ENCODE measurements at regions not wholly inside any gene's neighbourhood (a gene's known extent, or its start where the extent isn't known, plus 50 kb on each side); places are given as distances from the start of the nearest gene placed in this dataset.

GRCh38 chr1:58944439-58944838 is 160.6 kb upstream of the JUN start:
- Histone ChIP-seq H4K20me1 (ENCODE audit: insufficient read depth, low read length) (no peaks in the 10 kb centered on the region), H3K9me3 (ENCODE audit: insufficient read depth, low read depth, low read length) (no peaks in the 10 kb centered on the region), H2AFZ (ENCODE audit: low read depth, low read length) (no peak overlapping the region), H3K9ac (ENCODE audit: low read length) (no peak overlapping the region), H3K27me3 (ENCODE audit: insufficient read depth, low read length) (no peaks in the 10 kb centered on the region), H3K4me1 (ENCODE audit: insufficient read depth, low read length) (no peaks in the 10 kb centered on the region), H3K36me3 (ENCODE audit: insufficient read depth, low read length) (no peaks in the 10 kb centered on the region), H3K4me2 (ENCODE audit: low read length) (no peak overlapping the region), H3K27ac (ENCODE audit: low read depth, low read length) (no peak overlapping the region), H3K79me2 (ENCODE audit: insufficient read depth, low read length) (no peaks in the 10 kb centered on the region), H3K4me3 (ENCODE audit: insufficient read depth, low read depth, low read length) (no peak overlapping the region)
- DNase-seq (ENCODE audit: low read depth) (no peak), FAIRE-seq (no peak)
- Mint-ChIP-seq H3K36me3 (ENCODE audit: low read depth, unreplicated experiment) (no peaks in the 10 kb centered on the region), H3K4me1 (ENCODE audit: low read depth, unreplicated experiment) (peaks cover 3% of the 10 kb centered on the region), H3K27me3 (ENCODE audit: low read depth, unreplicated experiment) (peaks cover 3% of the 10 kb centered on the region), H3K27ac (ENCODE audit: unreplicated experiment) (no peak overlapping the region), H3K9me3 (ENCODE audit: unreplicated experiment) (peaks cover 1% of the 10 kb centered on the region), H3K4me3 (ENCODE audit: unreplicated experiment) (no peak overlapping the region)
- TF ChIP-seq, protein P1, sequence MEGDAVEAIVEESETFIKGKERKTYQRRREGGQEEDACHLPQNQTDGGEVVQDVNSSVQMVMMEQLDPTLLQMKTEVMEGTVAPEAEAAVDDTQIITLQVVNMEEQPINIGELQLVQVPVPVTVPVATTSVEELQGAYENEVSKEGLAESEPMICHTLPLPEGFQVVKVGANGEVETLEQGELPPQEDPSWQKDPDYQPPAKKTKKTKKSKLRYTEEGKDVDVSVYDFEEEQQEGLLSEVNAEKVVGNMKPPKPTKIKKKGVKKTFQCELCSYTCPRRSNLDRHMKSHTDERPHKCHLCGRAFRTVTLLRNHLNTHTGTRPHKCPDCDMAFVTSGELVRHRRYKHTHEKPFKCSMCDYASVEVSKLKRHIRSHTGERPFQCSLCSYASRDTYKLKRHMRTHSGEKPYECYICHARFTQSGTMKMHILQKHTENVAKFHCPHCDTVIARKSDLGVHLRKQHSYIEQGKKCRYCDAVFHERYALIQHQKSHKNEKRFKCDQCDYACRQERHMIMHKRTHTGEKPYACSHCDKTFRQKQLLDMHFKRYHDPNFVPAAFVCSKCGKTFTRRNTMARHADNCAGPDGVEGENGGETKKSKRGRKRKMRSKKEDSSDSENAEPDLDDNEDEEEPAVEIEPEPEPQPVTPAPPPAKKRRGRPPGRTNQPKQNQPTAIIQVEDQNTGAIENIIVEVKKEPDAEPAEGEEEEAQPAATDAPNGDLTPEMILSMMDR (IDR thresholded peaks at IDR 0.05; ENCODE audit: insufficient read depth, low read depth, low read length) = no peak
- TF ChIP-seq EZH2 (IDR thresholded peaks at IDR 0.05; ENCODE audit: insufficient read depth, low read length) = no peak

GRCh38 chr1:58946390-58946789 is 162.5 kb upstream of the JUN start:
- Histone ChIP-seq H3K36me3 (ENCODE audit: insufficient read depth, low read length) (no peaks in the 10 kb centered on the region), H4K20me1 (ENCODE audit: insufficient read depth, low read length) (no peaks in the 10 kb centered on the region), H3K27ac (ENCODE audit: low read depth, low read length) (no peak overlapping the region), H3K4me3 (ENCODE audit: insufficient read depth, low read depth, low read length) (no peak overlapping the region), H3K4me2 (ENCODE audit: low read length) (no peak overlapping the region), H3K9ac (ENCODE audit: low read length) (no peak overlapping the region), H3K79me2 (ENCODE audit: insufficient read depth, low read length) (no peaks in the 10 kb centered on the region), H3K9me3 (ENCODE audit: insufficient read depth, low read depth, low read length) (no peaks in the 10 kb centered on the region), H3K27me3 (ENCODE audit: insufficient read depth, low read length) (no peaks in the 10 kb centered on the region), H3K4me1 (ENCODE audit: insufficient read depth, low read length) (no peaks in the 10 kb centered on the region), H2AFZ (ENCODE audit: low read depth, low read length) (no peak overlapping the region)
- Mint-ChIP-seq H3K27me3 (ENCODE audit: low read depth, unreplicated experiment) (no peaks in the 10 kb centered on the region), H3K9me3 (ENCODE audit: unreplicated experiment) (peaks cover 1% of the 10 kb centered on the region), H3K36me3 (ENCODE audit: low read depth, unreplicated experiment) (no peaks in the 10 kb centered on the region), H3K4me3 (ENCODE audit: unreplicated experiment) (no peak overlapping the region), H3K27ac (ENCODE audit: unreplicated experiment) (no peak overlapping the region), H3K4me1 (ENCODE audit: low read depth, unreplicated experiment) (peaks cover 3% of the 10 kb centered on the region)
- TF ChIP-seq, protein P1 (IDR thresholded peaks at IDR 0.05; ENCODE audit: insufficient read depth, low read depth, low read length) = no peak
- TF ChIP-seq EZH2 (IDR thresholded peaks at IDR 0.05; ENCODE audit: insufficient read depth, low read length) = no peak
- no peak for DNase-seq (ENCODE audit: low read depth)
- no peak for FAIRE-seq

DNA sequence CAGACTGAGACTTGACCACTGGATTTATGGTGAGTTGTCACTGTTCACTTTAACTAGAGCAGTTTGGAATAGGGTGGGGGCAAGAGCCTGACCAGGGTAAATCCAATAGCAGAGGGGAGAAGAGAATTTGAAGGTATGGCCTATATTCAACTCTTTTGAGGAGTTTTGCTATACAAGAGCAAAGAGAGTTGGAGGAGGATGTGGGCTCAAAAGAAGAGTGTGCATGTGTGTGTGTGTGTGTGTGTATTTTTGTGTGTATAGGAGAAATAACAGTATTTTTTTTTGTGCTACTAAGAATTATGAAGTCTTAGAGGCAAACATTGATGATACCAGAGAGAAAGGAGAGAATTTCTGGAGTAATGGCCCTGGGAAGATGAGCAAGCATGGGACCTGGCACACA is 164.8 kb upstream of the JUN start:
- no peak for DNase-seq (ENCODE audit: low read depth)
- no peaks in the 10 kb centered on the region for H3K36me3 ChIP-seq (ENCODE audit: insufficient read depth, low read length)
- no peak for FAIRE-seq
- H3K27me3 Mint-ChIP-seq (ENCODE audit: low read depth, unreplicated experiment) = no peaks in the 10 kb centered on the region
- no peak overlapping the region for H2AFZ ChIP-seq (ENCODE audit: low read depth, low read length)
- H3K4me3 Mint-ChIP-seq (ENCODE audit: unreplicated experiment) = no peak overlapping the region
- no peak overlapping the region for H3K4me2 ChIP-seq (ENCODE audit: low read length)
- H3K9me3 ChIP-seq (ENCODE audit: insufficient read depth, low read depth, low read length) = no peaks in the 10 kb centered on the region
- peaks cover 1% of the 10 kb centered on the region for H3K9me3 Mint-ChIP-seq (ENCODE audit: unreplicated experiment)
- H3K4me3 ChIP-seq (ENCODE audit: insufficient read depth, low read depth, low read length) = no peak overlapping the region
- H3K27me3 ChIP-seq (ENCODE audit: insufficient read depth, low read length) = no peaks in the 10 kb centered on the region
- H3K27ac Mint-ChIP-seq (ENCODE audit: unreplicated experiment) = no peak overlapping the region
- H3K79me2 ChIP-seq (ENCODE audit: insufficient read depth, low read length) = no peaks in the 10 kb centered on the region
- no peak for TF ChIP-seq EZH2 (IDR thresholded peaks at IDR 0.05; ENCODE audit: insufficient read depth, low read length)
- TF ChIP-seq, protein P1 (IDR thresholded peaks at IDR 0.05; ENCODE audit: insufficient read depth, low read depth, low read length) = no peak
- no peak overlapping the region for H3K9ac ChIP-seq (ENCODE audit: low read length)
- no peaks in the 10 kb centered on the region for H3K4me1 ChIP-seq (ENCODE audit: insufficient read depth, low read length)
- no peaks in the 10 kb centered on the region for H4K20me1 ChIP-seq (ENCODE audit: insufficient read depth, low read length)
- H3K4me1 Mint-ChIP-seq (ENCODE audit: low read depth, unreplicated experiment) = peaks cover 3% of the 10 kb centered on the region
- no peaks in the 10 kb centered on the region for H3K36me3 Mint-ChIP-seq (ENCODE audit: low read depth, unreplicated experiment)
- no peak overlapping the region for H3K27ac ChIP-seq (ENCODE audit: low read depth, low read length)

Measured in astrocyte (in vitro differentiated cells and primary cell).